HTR-8/SVneo (cell line): ENCODE measurements at regions not wholly inside any gene's neighbourhood (a gene's known extent, or its start where the extent isn't known, plus 50 kb on each side); places are given as distances from the start of the nearest gene placed in this dataset.

Source experiments
- DNase-seq: peaks from one replicate; pipeline ENCODE4 v3.0.0; 2011; ENCODE audit warnings: low spot score, mixed read lengths; ENCODE audit not compliant: insufficient read length
- FAIRE-seq: peaks from 2 replicates; lab custom pipeline; 2011; peaks lifted over from hg19 to GRCh38; lab: Jason Lieb, UNC

DNA sequence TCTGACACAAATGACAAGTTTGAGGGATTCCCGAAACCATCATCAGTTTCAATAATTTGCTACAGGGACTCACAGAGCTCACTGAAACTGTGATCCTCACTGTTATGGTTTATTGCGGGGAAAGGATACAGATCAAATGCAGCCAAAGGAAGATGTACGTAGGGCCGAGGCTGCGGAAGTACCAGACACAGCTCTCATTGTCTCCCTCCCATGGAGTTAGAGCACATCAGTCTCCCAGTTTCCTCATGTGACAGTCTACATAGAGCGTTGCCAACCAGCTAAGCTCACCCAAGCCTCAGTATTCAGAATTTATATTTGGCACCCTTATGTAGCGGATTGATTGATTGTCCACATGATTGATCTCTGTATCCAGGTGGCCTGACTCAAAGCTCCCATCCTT is 137.8 kb upstream of the TENM3 start:
- FAIRE-seq (no peak), DNase-seq (no peak)

- no peak for DNase-seq
- FAIRE-seq, result no peak
Measured at GRCh38 chr4:182107931-182108330, 135.3 kb upstream of the TENM3 start.

DNA sequence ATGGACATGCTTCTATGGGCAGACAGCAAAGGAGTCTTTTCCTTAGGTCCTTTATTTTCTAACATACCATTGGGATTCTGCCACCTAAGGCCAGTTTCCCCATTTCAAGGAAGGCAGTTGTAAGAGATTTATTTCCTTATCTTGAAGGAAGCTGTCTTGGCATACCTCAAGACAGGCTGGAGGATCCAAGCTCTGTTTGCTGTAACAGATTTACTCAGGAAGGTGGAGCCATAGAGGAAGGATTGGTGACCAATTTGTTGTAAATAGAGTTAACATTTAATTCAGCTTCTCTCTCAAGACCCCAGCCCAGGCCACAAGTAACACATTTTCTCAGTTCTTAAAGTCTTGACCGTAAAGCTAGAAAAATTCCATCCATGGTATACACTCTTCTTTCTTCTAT is 131.6 kb upstream of the TENM3 start:
- DNase-seq, result no peak

DNA sequence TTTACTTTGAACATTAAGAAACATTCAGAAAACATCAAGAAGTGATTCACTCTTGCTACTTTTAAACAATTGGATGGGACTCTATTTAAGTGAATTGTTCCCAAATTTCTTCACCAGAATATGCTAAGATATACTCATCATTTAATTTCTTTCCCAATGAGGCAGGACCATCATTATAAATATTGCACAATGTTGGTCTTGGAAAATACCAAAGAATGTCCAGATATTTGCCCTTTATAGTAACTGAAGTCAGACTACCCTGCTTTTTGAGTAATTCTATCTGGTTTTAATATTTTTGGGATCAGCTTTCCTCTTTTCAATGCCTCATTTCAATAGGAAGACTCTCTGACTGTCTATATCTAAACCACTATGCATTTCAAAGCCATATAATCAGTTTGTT is 129.4 kb upstream of the TENM3 start:
- DNase-seq (no peak), FAIRE-seq (no peak)

More for the DNA sequence above, 131.6 kb upstream of the TENM3 start:
- peak; percentile 59 for FAIRE-seq

GRCh38 chr4:182124359-182124758 is 118.8 kb upstream of the TENM3 start:
- FAIRE-seq, result no peak

DNA sequence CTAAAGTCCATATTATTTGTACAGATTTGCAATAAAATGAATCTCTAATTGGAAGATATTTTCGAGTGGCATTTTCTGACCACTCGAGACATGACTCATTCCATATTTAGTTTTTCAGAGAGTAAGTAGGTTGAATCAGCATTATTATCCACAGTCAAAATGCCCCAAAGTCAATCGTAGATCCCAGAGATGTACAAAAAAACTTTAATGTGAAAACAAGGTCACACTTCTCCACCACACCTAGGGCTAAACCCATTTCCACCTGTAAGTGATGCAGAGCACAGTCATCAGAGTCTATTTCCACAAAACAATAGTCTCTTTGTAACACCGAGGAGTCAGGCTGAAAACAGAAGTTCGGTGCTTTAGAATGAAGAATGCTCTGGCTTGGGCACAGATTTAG is 117.1 kb upstream of the TENM3 start:
- DNase-seq (no peak), FAIRE-seq (peak; percentile 44)

More at GRCh38 chr4:182124359-182124758, 118.8 kb upstream of the TENM3 start:
- DNase-seq, result no peak

DNA sequence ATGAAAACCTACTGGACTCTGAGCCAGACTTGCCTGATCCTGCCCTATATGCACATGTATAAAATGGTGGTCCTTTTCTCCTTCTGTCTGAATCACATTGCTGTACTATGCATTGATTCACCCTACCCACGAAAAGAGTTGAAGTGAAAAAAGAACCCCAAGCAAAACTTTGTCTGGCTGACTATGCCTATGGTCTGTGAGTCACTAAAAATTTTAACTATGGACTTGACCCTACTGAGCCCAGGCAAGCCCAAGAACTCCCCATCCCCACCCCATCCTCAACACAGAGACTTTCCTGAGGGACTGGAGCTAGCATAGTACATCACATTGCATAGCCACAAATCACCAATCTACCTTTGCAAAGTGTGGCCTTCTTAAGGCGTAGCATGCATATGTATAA is 116.6 kb upstream of the TENM3 start:
- no peak for DNase-seq
- no peak for FAIRE-seq

GRCh38 chr4:182133033-182133432 is 110.2 kb upstream of the TENM3 start:
- DNase-seq (no peak), FAIRE-seq (no peak)

DNA sequence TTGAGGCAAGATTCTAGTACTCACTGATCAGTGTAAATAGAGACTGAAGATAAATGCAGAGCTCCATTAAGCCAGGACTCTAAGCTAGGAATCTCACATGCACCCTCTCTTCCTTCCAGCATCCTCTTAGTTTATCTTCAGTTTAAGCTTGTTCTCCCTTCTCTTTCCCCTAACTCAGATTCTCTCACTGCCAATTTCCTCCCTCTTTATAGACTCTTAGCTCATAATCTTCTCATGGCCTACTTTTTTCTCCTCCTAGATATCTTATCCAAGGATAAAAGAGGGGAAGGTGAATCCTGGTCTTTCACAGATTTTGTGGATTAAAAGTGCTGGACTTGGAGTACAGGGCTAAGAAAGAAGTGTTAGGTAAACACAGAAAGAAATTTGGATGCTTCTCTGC is 108.9 kb upstream of the TENM3 start:
- FAIRE-seq (no peak), DNase-seq (no peak)

DNA sequence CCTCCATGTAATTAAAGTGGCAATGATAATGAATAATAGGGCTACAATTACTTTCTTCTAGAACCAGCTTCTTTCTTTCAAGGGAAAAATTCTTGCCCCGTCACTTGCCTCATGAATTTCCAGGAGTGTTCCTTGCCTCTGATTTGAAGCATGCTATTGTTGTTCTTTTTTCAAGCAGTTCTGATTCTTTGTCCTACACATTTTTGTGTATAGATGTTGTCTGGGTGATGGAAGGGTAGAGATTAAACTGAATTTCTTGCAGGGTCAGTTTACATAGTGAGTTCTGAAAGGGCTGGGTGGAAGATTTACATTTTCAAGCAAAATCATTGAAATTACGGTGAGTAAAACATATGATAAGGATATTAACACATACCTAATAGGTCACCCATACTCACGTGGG is 107.0 kb upstream of the TENM3 start:
- DNase-seq (no peak), FAIRE-seq (no peak)

GRCh38 chr4:182137343-182137742 is 105.9 kb upstream of the TENM3 start:
- FAIRE-seq, result no peak
- no peak for DNase-seq

DNA sequence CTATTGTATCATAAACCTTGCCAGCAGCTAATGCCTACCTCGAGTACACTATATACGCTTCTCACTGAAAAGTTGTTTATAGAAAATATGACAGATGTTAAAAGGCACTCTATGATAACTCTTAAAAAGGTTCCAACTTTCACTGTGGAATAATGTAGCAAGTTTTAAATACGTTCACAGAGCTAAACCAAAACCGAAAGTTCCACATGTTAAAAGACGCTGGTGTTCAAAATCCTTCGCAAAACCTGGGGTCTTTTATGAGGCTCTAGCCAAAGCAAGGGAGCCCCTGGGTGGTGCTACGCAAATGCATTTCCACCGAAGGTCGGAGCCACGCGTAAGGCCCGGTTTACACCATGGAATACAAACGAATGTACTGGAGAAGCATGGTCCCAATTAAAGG is 103.7 kb upstream of the TENM3 start:
- DNase-seq, result no peak
- no peak for FAIRE-seq

DNA sequence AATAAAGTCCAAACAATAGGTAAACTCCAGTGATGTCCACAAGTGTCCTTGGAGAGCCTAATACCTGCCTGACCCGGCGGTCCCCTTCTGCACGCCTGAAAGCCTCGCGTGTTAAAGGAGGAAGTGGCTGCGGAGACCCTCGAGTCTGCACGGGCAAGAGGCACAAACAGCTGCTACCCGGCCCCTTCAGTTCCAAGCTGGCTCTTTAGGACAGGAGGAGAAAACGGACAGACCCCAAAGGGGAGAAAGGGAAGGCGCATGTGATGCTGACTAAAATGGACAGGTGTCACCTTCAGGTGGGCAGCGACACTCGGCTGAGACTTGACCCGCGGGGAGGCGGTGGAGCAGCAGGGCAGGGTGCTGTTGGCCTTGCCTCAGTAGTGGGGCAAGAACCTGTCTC is 102.7 kb upstream of the TENM3 start:
- FAIRE-seq (no peak), DNase-seq (no peak)

DNA sequence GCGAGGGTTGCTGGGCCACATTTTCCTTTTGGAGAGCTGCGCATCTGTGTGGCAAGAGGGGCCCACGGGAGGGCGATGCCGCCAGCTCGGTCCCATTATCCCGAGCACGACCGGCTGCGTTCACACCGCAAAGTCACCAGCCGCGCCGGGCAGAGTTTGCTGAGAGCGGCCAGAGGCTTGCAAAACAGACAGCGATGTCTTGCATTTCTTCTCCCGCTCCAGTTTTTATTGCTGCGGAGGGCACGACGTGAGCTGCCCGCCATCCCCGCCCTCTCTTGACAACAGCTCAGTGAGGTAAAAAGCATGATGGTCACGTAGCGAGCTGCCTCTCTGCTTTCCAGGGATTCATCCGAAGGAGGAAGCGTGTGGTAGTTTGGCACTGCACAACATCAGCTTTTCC is 102.1 kb upstream of the TENM3 start:
- FAIRE-seq (no peak), DNase-seq (no peak)

GRCh38 chr4:182142176-182143085 is 100.8 kb upstream of the TENM3 start:
- FAIRE-seq (no peak), DNase-seq (no peak)

DNA sequence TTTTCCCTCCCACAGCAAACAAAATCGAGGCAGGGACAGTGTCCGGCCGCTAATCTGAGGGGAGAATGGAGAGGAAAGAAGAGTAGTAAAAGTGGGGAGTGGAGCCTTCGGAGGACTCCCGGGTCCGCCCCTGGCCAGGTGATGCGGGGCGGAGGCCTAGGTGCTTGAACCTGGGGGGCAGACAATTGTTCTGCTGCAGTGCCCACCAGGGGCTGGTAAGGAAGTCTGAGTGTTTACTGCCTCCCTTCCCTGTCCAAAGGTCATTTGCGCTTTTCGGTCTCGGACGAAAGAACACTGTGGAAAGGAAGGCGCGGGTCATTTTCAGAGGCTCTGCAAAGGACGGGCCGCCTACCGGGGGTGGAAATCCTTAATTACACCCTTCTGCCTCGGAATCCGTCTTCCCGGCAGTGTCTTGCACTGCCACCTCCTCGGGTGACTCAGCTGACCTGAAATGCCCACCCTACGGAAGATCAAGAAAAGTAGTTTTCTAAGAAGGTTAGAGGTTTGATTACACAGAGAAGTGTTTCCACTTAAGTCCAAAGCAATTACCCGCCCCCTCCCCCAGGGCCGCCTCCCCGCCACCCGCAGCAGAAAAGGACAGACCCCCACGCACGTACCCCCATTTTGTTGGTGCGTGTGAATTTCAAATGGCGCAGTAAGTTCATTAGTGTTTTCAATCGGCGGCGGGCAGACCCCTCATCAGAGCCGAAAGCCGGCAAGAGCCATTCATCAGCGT is 99.9 kb upstream of the TENM3 start:
- FAIRE-seq (peak; percentile 76), DNase-seq (peak; percentile 32)

- peak; percentile 66 for DNase-seq
Measured at GRCh38 chr4:182143822-182144625, 99.2 kb upstream of the TENM3 start.

DNA sequence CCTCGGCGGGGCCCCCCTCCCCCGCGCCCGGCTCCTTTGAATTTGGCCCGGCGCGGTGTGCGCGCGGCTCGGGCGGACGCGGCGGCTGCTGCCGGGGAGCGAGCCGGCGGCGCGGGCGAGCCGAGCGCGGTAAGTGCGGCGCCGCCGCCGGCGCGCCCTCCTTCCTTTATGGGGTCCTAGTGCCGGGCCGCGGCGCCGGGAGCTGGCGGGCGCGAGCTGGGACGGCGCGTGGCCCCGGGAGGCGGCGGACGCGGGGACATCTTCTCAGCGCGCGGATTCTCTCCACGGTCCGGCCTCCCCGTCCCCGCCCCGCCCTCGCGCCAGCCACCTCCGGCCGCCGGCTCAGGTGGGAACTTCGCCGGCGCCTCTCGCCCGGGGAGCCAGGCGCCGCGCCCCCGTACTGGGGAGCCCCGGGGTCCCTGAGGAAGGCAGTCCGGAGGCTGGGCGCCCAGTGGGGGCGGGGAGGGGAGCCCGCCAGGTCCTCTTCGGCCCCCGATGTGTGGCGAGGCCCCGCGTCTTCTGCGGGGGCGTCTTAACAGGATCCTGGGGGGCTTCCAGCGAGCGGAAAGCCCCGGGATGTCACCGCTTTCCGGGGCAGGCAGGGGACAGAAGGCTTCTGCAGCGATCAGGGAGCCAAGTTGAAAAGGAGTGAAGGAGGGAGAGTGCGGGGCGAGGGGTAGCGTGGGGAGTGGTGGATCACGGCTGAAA is 98.4 kb upstream of the TENM3 start:
- peak; percentile 46 for FAIRE-seq
- no peak for DNase-seq

More at GRCh38 chr4:182143822-182144625, 99.2 kb upstream of the TENM3 start:
- FAIRE-seq, result peak; percentile 85

DNA sequence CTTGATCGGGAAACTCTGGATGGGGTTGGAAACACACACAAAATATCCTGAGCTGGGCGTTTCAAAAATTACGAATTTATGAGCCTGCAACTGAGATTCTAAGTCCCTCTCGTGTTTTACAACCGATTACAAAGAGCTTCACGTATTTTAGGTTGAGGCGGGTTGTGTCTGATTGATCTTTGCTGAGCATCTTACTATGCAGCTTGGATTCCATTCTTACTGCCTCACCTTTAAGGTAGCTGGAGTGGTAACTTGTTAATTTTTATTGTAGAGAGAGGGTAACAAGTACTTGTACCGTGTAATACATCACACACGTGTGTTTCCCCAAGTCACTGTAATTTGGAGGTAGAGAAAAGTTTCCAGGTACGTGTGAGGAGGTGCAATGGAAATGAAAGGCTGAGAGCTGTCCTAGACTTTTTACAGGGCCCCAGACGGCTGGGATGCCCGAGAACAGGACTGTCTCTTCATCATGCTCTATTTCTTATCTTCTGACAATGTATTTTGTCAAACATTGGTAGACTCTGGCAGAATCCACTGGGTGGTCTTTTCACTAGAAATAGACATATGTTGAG is 97.8 kb upstream of the TENM3 start:
- DNase-seq (no peak), FAIRE-seq (no peak)

DNA sequence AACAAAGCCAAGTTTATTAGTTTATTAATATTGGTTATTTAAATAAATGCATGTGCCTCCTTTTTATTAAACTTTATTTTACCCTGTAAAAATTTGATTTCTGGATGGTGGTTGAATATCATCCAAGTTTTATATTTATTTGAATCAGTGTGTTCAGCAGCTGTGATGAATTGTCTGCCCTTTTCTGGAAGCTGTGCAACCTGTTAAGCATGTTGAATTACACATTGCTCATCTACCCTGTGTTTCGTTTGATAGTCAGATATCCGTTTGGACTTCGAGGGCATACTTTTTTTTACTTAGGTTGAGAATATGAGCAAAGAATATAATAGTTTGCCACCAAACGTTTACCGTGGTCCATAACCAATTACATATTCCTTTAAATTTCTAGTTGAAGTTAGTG is 95.8 kb upstream of the TENM3 start:
- no peak for DNase-seq
- no peak for FAIRE-seq
